ENCODE measurements at regions not wholly inside any gene's neighbourhood (a gene's known extent, or its start where the extent isn't known, plus 50 kb on each side); places are given as distances from the start of the nearest gene placed in this dataset.

DNA sequence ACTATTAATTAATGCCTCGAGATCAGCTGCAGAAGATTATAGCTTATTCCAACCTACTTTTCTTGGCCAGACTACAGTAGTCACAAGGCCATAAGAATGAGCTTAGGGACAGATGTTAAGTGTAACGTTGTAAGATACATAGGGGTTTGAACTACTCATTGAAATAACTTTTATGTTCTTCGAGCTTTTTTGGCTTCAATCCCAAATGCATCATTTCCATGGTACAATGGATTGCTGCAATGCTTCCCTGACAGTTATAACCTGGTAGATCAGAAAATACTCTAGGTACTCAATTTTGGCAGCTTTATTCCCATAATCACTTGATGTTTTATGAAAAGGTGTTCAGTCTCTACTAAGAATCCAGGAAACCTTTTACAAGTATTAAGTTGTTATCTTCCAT is 2216.7 kb upstream of the PCDH20 start:
- TF ChIP-seq CEBPB (IDR thresholded peaks at IDR 0.05) = no peak
- TF ChIP-seq RAD21 (IDR thresholded peaks at IDR 0.05; ENCODE audit: low read depth) = no peak
- TF ChIP-seq NFIC (IDR thresholded peaks at IDR 0.05) = no peak
- TF ChIP-seq TCF12 (IDR thresholded peaks at IDR 0.05; ENCODE audit: low read depth) = no peak
- TF ChIP-seq EP300 (IDR thresholded peaks at IDR 0.05; ENCODE audit: borderline replicate concordance) = no peak
- TF ChIP-seq, protein P1, sequence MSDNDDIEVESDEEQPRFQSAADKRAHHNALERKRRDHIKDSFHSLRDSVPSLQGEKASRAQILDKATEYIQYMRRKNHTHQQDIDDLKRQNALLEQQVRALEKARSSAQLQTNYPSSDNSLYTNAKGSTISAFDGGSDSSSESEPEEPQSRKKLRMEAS (IDR thresholded peaks at IDR 0.05) = no peak
- no peak for TF ChIP-seq CREB1 (IDR thresholded peaks at IDR 0.05; ENCODE audit: low read depth)
- no peak for TF ChIP-seq TAF1 (IDR thresholded peaks at IDR 0.05; ENCODE audit: low read depth)
